ENCODE measurements at regions not wholly inside any gene's neighbourhood (a gene's known extent, or its start where the extent isn't known, plus 50 kb on each side); places are given as distances from the start of the nearest gene placed in this dataset.

DNA sequence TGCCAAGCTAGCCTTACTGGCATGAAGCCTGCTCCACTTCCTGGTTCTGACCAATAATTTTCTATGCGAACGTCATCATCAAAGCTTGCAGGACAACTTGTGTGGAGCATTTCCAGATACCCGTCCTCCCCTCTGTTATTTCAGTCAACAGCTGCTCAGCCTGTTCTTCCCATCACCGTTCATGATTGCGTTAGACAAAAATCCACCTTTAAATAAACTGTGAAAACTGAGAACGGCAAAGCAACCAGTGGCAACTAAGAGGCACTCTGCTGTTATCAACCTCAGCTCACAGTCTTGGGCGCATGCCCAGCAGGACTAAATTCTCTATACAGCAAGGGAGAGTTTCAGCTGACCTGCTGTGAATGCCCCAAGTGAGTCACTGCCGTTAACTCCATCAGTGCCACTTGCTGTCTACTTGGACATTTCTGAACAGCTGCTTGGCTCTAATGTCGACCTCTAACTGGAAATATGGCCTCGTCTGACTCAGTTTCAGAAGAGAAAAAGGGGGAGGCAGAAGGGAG, 207.4 kb upstream of the RUNX1 start:
- TF ChIP-seq, protein P1, sequence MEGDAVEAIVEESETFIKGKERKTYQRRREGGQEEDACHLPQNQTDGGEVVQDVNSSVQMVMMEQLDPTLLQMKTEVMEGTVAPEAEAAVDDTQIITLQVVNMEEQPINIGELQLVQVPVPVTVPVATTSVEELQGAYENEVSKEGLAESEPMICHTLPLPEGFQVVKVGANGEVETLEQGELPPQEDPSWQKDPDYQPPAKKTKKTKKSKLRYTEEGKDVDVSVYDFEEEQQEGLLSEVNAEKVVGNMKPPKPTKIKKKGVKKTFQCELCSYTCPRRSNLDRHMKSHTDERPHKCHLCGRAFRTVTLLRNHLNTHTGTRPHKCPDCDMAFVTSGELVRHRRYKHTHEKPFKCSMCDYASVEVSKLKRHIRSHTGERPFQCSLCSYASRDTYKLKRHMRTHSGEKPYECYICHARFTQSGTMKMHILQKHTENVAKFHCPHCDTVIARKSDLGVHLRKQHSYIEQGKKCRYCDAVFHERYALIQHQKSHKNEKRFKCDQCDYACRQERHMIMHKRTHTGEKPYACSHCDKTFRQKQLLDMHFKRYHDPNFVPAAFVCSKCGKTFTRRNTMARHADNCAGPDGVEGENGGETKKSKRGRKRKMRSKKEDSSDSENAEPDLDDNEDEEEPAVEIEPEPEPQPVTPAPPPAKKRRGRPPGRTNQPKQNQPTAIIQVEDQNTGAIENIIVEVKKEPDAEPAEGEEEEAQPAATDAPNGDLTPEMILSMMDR (IDR thresholded peaks at IDR 0.05; ENCODE audit: low read length), result no peak
- no peak for TF ChIP-seq EZH2phosphoT487 (IDR thresholded peaks at IDR 0.05; ENCODE audit: low read length)
